ENCODE measurements at regions not wholly inside any gene's neighbourhood (a gene's known extent, or its start where the extent isn't known, plus 50 kb on each side); places are given as distances from the start of the nearest gene placed in this dataset.

DNA sequence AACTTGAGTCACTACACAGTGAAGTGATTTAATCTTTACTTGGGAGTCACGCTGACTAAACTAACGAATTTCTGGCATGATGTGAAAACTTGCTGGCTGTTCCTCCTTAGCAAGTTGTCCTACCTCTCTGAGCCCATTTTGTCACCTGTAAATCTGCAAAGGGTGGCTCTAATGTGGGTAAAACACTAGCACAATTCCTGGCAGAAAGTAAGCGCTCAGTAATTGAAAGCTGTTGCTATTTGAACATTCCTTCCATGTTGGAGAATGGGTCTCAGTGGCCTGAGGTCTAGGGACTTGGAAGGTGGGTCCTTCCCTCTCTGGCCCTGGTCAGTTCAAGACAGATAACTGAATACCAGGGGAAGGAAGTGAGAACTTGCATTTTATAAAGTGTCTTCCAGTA lies 309.0 kb upstream of the PROX1 start:
- TF ChIP-seq CTCF (IDR thresholded peaks at IDR 0.05; ENCODE audit: insufficient read depth, low read depth, low read length) (no peak), EZH2 (IDR thresholded peaks at IDR 0.05; ENCODE audit: insufficient read depth, low read length) (no peak)
